GM19468 (cell line): ENCODE measurements at regions not wholly inside any gene's neighbourhood (a gene's known extent, or its start where the extent isn't known, plus 50 kb on each side); places are given as distances from the start of the nearest gene placed in this dataset.

ENCODE experiments used
- ATAC-seq: cut with Tn5 transposase; IDR thresholded peaks from one replicate; pipeline ENCODE4 v1.9.1; 2021; ENCODE audit warnings: mild to moderate bottlenecking, moderate library complexity, moderate number of reproducible peaks; ENCODE audit not compliant: unreplicated experiment; ENCODE audit errors: extremely low read depth

DNA sequence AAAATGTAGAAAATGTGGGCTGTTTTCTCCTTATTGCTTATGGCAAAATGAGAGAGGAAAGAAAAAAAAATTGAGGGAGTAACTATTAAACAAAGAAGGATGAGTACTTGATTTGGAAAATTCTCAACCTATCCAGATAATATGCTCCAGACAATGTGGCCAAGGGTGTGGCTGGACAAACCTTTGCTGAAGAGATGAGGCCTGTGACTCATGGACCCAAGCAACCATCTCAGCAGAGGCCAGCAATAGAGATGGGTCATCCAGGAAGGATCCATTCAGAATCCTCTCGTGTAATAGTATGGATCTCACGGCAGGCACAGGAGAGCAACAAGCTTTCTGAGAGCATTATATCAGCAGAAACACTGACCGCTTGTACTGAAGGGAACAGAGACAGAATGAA, 120.3 kb upstream of the CELF2 start:
- no peak for ATAC-seq

DNA sequence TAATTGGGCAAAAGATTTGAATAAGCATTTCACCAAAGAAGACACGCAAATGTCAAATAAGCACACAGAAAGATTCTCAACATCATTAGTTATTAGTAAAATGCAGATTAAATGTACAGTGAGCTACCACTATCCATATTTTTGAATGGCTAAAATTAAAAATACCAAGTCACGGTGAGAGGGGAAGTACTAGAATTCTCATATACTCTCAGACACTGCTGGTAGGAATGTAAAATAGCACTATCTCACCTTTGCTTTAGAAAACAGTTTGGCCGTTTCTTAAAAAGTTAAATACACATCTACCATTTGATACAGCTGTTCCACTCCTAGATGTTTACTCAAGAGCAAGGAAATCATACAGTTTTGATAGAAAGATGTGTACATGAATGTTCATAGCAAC, 115.8 kb upstream of the CELF2 start:
- no peak for ATAC-seq

DNA sequence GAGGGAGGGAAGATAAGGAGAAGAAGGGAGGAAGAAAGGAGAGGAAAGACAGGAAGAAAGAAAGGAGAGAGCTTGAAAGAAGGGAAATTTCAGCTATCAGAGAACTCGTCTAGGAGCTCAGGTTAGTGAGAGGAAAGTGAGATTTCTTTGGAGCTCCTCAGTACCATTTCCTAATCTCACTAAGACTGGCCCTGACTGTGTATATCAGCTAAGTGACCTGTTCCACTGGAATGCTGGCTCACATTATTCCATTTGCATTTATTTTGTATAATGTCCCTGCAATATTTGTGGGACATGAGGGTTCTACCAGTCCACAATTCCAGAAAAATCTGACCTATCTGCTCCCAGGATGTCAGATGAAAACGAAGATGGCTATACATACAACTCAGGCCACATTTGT, 114.7 kb upstream of the CELF2 start:
- ATAC-seq = no peak

DNA sequence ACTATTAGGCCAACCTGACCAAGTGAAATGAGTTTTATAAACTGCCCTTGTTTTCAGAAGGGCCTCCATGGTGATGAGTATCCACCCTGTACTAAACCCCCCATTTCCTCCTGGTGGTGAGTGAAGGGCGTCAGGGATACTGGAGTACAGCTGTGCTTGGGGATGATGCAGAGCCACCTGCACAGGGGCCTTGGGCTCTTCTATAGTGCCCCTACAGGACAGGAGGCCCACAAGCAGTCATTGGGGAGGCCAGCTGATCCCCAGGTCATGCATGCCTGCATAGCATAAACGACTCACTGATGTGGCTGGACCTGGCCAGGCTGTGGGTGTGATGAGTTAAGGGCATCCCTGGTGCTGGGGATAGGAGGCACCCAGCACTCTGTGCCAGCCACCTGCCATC, 114.1 kb upstream of the CELF2 start:
- ATAC-seq = no peak

DNA sequence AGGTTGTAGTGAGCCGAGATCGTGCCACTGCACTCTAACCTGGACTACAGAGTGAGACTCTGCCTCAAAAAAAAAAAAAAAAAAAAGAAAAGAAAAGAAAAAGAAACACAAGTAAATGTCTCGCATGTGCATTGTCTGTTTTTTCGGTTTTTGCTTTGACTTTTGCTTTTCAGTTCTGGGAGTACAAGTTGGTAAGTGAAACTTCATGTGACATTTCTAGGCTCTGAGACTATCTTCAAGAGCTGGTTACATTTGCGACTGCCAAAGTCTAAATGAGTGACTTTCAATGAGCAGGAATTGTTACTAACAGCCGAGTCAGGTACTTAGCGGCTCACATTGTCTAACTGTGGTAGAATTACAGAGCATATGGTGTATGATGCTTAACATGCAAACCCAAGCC, 107.0 kb upstream of the CELF2 start:
- ATAC-seq = no peak

DNA sequence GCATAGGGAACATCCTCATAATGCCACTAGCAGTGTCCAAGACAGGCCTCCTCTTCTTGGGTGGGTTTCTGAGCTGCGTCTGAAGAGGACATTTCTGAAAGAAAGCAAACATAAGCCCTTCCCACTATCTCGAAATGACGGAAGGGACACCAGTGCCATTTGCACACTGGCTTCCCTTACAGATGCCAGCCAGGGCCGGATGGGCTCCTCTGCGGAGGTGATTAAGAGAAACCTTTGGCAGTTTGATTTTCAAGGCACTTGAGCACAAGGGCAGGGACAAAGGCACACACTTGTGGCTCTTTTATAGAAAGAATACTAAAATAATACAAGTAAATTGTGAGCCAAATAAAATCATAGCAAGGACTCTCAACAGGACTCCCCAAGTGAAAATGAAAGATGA, 106.6 kb upstream of the CELF2 start:
- no peak for ATAC-seq

DNA sequence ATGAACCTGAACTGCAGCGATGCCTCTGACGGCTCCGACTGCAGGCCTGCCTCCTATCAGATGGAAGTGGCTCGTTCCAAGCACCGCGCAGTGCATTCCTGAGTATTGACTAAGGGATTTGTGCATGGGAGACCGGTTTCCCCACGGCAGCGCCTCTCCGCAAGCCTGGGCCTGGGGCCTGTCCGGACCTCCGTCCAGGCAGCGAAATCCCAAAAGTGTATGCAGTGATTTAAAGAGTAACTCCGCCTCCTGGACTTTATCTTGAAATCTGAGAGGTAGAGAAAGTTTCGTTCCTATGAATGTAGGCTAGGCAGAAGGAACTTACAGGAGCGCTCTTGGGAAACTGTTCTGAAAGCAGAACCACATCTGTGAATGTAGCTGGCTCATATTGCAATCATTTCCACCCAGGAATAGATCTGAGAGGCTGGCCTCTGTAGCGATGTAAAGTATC, 106.2 kb upstream of the CELF2 start:
- ATAC-seq = no peak

DNA sequence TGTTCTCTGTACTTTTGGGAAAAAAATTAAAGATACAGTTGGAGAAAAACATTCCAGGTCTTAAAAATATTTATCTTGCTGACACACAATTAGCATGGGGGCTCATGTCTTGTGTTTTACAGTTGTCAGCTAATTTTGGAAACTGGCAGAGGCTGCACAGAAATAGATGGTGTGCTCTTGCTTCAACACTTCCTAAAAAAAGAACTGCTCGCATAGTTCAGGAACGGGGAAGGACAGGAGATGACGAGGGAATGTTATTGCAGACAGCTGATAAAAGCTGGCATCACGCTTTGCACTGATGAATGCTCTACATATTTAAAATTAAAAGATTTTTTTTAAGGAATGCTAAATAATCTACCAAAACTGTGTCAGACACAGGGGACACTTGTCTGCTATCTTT, 103.5 kb upstream of the CELF2 start:
- no peak for ATAC-seq

DNA sequence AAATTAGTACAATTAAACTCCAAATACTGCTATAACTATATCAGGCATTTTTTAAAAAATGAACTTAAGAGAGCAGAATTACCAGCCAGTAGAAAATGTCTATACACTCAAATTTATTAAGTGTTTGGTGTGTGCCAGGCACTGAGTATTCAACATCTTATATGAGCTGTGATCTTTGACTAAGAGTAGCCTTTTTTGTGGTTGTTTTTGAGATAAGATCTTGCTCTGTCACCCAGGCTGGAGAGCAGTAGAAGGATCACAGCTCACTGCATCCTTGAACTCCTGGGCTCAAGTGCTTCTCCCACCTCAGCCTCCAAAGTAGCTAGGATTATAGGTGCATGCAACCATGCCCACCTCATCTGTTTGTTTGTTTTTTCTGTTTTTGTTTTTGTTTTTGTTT, 102.5 kb upstream of the CELF2 start:
- no peak for ATAC-seq

DNA sequence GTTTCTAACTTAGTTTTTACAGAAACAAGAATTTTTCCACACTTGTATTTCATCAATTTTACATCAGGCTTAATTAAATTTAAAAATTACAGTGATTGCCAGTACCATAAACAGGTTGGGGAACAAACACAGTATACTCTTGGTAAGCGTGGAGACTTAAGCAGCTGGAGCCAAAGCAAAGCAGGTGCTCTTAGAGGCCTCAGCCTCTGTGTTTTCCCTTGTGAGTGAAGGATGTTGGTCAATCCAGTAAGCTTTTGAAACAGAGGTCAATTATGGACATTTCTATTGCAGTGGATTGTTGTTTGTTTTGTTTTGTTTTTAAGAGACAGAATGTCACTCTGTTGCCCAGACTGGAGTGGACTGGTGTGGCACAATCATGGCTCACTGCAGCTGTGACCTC, 100.6 kb upstream of the CELF2 start:
- no peak for ATAC-seq

DNA sequence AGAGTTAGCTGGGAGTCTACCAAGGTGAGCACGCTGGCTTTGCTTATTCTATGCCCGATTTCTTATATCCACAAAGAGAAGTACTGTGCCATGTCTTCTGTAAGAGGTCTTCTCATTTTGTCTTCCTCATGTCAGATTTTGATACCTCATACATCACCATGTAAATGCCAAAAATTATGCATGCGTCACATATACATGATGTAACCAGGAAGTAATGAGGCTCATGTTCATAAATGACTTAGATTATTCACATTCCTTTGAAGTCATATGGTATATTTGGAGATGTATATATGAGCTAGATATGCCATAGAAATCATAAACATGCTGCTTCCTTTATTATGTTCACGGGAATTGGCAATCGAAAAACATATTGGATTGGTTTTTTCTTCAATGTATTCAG, 97.7 kb upstream of the CELF2 start:
- no peak for ATAC-seq

DNA sequence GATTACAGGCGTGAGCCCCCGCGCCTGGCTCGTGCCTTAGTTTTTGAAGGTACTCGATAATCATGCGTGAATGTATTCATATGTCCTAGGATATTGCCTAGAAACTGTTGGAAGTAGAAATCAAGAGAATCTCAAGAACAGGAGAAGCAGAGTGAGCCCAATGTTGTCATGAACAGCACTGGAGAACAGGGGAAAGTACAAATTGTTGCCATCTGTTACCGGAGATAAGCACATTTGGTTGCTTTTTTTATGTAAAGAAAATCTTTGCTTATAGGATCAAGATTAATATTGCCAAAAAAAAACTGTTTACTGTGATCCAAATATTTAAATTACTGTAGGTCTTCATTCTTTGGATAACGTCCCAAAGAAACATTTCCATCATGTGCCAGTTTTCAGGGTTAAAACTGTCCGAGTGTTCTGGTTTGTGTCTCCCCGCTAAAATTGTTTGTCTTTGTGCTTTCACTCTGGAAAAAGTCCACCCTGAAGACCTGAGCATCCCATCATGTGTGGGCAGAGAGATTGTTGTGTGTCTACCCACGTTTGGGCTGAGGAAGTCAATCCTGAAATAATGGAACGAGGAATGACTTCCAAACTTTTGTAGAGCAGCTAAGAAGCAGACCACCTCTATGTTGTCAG, 95.7 kb upstream of the CELF2 start:
- ATAC-seq = no peak

DNA sequence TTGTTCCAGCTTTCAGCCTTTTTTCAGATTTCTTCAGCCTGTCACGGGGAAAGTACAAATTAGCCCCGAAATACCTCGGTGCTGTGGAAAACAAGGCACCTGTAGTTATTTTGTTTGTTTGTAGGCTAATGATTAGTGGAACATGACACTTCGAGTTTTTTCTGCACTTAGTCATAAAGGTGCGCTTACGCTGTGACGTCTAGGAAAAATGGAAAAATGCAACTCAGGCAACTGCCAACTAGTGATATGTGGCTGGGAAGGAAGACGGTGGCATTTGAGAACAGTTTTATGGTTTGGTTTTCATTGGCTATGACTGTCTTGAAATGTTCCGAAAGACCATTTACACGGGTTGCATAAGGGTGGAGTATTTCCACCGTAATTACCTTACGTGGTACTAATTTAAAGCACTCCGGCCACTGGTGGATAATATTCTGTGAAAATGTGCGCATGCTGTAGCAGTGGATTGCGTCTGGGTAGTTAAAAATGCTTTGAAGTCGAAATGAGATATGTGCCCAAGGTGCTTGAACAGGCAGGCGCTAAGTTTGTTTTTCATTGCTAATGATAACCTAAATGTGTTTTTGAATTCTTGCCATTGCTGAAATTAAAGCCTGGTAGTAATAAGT, 94.5 kb upstream of the CELF2 start:
- ATAC-seq = no peak

DNA sequence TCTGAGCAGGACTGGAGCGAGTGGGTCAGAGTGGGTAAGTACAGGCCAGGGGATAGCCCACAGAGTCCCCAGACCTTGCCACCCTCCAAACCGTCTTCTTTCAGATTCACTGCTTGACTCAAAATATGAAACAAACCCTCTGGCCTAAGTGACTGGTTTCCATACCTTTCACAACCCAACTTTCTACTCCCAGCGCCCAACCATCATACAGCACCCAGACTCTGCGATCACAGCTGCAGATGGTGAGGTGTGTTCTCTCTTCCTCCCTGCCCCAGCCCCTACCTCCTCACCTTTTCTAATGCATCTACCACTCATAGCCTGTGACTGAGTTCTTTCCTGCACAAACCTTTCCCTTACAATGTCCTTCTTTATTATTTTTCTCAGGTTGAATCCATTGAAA, 92.0 kb upstream of the CELF2 start:
- no peak for ATAC-seq

DNA sequence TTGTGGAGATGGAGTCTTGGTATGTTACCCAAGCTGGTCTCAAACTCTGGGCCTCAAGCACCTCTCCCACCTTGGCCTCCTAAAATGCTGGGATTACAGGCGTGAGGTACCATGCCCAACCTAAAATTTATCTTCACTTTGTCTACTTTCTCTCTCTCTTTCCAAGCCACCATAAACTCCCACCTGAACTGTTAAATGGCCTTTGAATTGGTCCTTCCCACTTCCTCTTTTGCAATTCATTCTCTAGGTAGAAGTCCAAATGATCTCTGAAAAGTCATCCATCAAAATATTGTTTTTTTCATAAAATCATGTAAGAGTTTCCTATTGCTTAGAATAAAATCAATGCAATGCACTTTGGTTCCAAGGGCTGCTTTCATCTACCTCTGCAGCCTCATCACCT, 90.1 kb upstream of the CELF2 start:
- no peak for ATAC-seq

DNA sequence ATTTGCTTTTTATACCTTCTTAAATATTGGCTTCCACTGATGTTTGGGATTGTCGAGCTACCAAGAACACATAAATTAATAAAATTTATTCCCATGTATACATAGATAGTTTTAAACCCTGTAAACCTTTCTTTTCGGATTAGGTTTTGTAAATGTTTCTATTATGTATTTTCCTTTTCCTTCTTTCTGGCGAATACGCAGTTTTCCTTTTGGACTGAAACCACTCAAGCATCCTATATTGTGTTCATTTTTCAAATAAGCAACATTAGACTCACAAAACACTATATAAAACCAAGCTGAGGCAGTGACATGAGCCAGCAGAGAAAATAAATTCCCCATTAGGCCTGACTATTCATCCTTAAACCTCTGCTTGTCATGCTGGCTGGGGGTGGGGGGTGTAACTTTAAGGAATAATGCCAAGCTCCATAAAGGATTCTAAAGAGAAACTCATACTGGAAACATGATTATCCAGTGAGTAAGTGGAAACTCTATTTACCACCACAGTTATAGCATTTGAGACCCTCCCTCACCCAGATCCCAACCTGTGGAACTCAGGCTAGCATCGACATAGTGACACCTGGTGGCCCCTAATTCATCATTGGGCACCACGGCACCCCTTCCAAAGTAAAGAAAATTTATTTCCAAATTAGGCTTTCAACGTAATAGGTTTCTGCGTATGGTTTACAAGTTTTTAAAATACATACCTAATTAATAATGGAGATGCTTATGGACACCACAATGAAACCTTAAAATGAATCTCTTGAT, 86.5 kb upstream of the CELF2 start:
- no peak for ATAC-seq

DNA sequence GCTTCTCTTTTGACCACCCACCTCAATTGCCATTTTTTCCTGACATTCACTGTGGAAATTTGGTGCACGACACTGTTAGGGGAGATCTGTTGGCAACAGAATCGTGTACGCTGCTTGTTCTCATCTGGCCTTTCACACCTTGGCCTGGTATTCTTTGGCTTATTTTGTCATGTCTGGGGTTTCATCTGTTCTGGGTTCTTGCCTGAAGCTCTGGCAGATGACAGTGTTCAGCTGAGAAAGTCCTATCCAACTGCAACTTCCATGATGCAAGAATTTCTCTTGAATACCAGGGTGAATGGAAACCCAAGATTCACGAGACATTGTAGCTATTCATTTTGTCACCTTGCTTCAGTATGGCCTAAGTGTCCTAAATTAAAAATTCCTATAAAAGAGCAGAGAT, 82.6 kb upstream of the CELF2 start:
- ATAC-seq = no peak

DNA sequence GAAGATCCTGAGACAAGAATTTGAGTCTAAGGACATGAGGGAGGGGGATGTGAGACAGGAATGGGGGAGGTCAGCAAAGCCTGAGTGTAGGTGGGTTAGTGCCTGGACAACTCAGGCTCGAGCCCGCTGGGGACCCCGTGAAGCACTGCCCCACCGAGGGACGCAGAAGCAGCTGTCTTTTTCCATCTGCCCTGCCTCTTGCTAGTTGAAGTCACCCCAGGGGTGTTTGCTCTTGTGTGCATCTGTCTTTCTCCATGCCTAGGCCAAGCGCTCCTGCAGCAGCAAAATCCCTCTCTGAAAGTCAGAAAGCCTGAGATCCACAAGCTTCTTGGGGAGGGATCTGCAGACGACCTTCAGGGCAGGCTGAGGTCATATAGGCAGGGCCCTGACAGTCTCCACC, 79.0 kb upstream of the CELF2 start:
- no peak for ATAC-seq

DNA sequence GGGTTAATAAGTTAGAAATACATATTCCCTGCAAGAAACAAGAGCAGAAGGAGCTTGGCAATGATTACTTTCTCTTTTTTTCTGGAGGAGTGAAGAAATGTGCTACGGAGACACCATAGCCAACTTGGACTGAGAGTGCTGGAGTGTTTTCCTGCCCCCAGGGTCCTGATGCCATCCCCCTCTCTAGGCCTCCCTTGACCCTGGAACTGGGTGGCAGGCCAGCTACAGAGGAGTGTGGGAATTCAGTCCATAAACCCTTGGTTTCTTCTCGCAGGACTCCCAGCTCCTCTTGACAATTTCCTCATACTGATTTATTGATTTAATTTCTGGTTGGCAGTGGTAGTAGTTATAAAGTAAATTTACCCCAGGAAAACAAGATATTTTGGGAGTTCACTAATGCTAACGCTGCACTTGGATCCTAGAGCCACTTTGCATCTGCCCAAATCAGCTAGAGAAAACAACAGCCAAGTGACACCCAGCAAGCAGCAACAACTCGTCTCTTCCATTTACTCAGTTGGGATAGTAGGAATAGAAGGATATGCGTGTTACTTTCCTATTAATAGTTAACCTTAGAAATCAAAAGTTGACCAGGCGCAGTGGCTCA, 76.4 kb upstream of the CELF2 start:
- no peak for ATAC-seq

DNA sequence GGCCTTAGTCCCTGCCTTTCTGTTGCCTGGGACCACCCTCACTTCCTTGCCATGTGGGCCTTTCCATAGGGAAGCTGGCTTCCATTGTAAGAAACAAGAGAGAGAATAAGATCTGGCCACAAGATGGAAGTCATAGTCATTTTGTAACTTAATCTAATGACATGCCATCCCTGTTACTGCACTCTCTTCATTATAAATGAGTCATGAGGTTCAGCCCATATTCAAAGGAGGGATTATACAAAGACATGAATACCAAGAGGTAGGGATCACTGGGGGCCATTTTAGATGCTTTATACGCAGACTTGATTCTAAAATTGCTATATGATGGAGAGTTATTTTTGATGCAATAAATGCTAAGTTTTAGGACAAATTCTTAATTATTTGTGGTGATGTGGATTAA, 75.2 kb upstream of the CELF2 start:
- no peak for ATAC-seq

DNA sequence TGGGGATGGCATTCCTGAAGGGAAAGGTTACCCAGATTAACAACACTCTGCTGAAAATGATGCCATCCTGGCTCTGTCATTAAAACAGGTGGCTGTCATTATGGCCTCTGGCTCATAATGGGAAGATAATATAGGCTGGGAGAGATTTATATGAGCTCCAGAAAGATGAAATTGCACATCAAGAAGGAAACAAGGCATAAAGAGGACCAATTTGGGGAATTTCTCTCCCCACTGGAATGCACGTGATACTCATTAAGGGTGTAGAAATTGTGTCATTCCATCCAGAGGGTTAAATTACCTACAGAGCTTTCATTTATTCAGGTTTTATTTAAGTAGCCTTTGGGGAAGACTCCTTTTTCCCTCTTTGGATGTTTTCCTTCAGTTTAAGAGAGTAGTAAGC, 71.6 kb upstream of the CELF2 start:
- no peak for ATAC-seq
